ENCODE measurements at regions not wholly inside any gene's neighbourhood (a gene's known extent, or its start where the extent isn't known, plus 50 kb on each side); places are given as distances from the start of the nearest gene placed in this dataset.

GRCh38 chr12:97685360-97685759, 222.8 kb downstream of the RMST start:
- H3F3A ChIP-seq (ENCODE audit: insufficient read depth, low read length): no peaks in the 10 kb centered on the region
- no peak for DNase-seq
- no peak overlapping the region for H3K27ac ChIP-seq (ENCODE audit: low read length)
- TF ChIP-seq EZH2phosphoT487 (IDR thresholded peaks at IDR 0.05; ENCODE audit: low read length) (no peak), CTCF (IDR thresholded peaks at IDR 0.05; ENCODE audit: low read length) (no peak), EZH2 (optimal IDR thresholded peaks at IDR 0.05; ENCODE audit: low read depth, low read length) (no peak)
- H2AFZ ChIP-seq (ENCODE audit: low read length): no peak overlapping the region
- H3K9me2 ChIP-seq (replicated peaks; ENCODE audit: insufficient read depth, low read length): no peaks in the 10 kb centered on the region
- H3K9ac ChIP-seq (ENCODE audit: low read length): no peak overlapping the region
- H3K79me2 ChIP-seq (ENCODE audit: low read length): no peaks in the 10 kb centered on the region
- H3K4me1 ChIP-seq (ENCODE audit: low read length): no peaks in the 10 kb centered on the region
- H3K36me3 ChIP-seq (replicated peaks; ENCODE audit: insufficient read depth, low read length): no peaks in the 10 kb centered on the region
- H3K4me3 ChIP-seq (ENCODE audit: low read length): no peak overlapping the region
- no peaks in the 10 kb centered on the region for H4K20me1 ChIP-seq (ENCODE audit: insufficient read depth, low read length)
- H3K9me3 ChIP-seq (replicated peaks; ENCODE audit: insufficient read depth, low read length): no peaks in the 10 kb centered on the region
- no peak overlapping the region for H3K4me2 ChIP-seq (ENCODE audit: low read depth, low read length)
- no peaks in the 10 kb centered on the region for H3K27me3 ChIP-seq (replicated peaks; ENCODE audit: insufficient read depth, low read length)

GRCh38 chr12:97701901-97702300, 239.3 kb downstream of the RMST start:
- H3K27ac ChIP-seq (ENCODE audit: low read length): no peak overlapping the region
- H3K9ac ChIP-seq (ENCODE audit: low read length): no peak overlapping the region
- no peak overlapping the region for H2AFZ ChIP-seq (ENCODE audit: low read length)
- no peaks in the 10 kb centered on the region for H3K27me3 ChIP-seq (replicated peaks; ENCODE audit: insufficient read depth, low read length)
- no peaks in the 10 kb centered on the region for H4K20me1 ChIP-seq (ENCODE audit: insufficient read depth, low read length)
- no peaks in the 10 kb centered on the region for H3K9me2 ChIP-seq (replicated peaks; ENCODE audit: insufficient read depth, low read length)
- H3K4me2 ChIP-seq (ENCODE audit: low read depth, low read length): no peak overlapping the region
- H3F3A ChIP-seq (ENCODE audit: insufficient read depth, low read length): no peaks in the 10 kb centered on the region
- H3K9me3 ChIP-seq (replicated peaks; ENCODE audit: insufficient read depth, low read length): no peaks in the 10 kb centered on the region
- H3K4me3 ChIP-seq (ENCODE audit: low read length): no peak overlapping the region
- no peaks in the 10 kb centered on the region for H3K4me1 ChIP-seq (ENCODE audit: low read length)
- H3K36me3 ChIP-seq (replicated peaks; ENCODE audit: insufficient read depth, low read length): no peaks in the 10 kb centered on the region
- TF ChIP-seq EZH2 (optimal IDR thresholded peaks at IDR 0.05; ENCODE audit: low read depth, low read length) (no peak), EZH2phosphoT487 (IDR thresholded peaks at IDR 0.05; ENCODE audit: low read length) (no peak), CTCF (IDR thresholded peaks at IDR 0.05; ENCODE audit: low read length) (no peak)
- H3K79me2 ChIP-seq (ENCODE audit: low read length): no peaks in the 10 kb centered on the region
- no peak for DNase-seq

GRCh38 chr12:97711392-97711791, 248.8 kb downstream of the RMST start:
- TF ChIP-seq EZH2phosphoT487 (IDR thresholded peaks at IDR 0.05; ENCODE audit: low read length): no peak
- TF ChIP-seq CTCF (IDR thresholded peaks at IDR 0.05; ENCODE audit: low read length): no peak
- TF ChIP-seq EZH2 (optimal IDR thresholded peaks at IDR 0.05; ENCODE audit: low read depth, low read length): no peak
- no peaks in the 10 kb centered on the region for H3K4me1 ChIP-seq (ENCODE audit: low read length)
- H3K9me2 ChIP-seq (replicated peaks; ENCODE audit: insufficient read depth, low read length): no peaks in the 10 kb centered on the region
- no peak overlapping the region for H3K27ac ChIP-seq (ENCODE audit: low read length)
- no peak for DNase-seq
- H4K20me1 ChIP-seq (ENCODE audit: insufficient read depth, low read length): no peaks in the 10 kb centered on the region
- no peaks in the 10 kb centered on the region for H3K79me2 ChIP-seq (ENCODE audit: low read length)
- H3K9ac ChIP-seq (ENCODE audit: low read length): no peak overlapping the region
- no peaks in the 10 kb centered on the region for H3K9me3 ChIP-seq (replicated peaks; ENCODE audit: insufficient read depth, low read length)
- H3K27me3 ChIP-seq (replicated peaks; ENCODE audit: insufficient read depth, low read length): no peaks in the 10 kb centered on the region
- no peaks in the 10 kb centered on the region for H3F3A ChIP-seq (ENCODE audit: insufficient read depth, low read length)
- no peaks in the 10 kb centered on the region for H3K36me3 ChIP-seq (replicated peaks; ENCODE audit: insufficient read depth, low read length)
- no peak overlapping the region for H3K4me3 ChIP-seq (ENCODE audit: low read length)
- H2AFZ ChIP-seq (ENCODE audit: low read length): no peak overlapping the region
- no peak overlapping the region for H3K4me2 ChIP-seq (ENCODE audit: low read depth, low read length)
